ENCODE measurements at regions not wholly inside any gene's neighbourhood (a gene's known extent, or its start where the extent isn't known, plus 50 kb on each side); places are given as distances from the start of the nearest gene placed in this dataset.

DNA sequence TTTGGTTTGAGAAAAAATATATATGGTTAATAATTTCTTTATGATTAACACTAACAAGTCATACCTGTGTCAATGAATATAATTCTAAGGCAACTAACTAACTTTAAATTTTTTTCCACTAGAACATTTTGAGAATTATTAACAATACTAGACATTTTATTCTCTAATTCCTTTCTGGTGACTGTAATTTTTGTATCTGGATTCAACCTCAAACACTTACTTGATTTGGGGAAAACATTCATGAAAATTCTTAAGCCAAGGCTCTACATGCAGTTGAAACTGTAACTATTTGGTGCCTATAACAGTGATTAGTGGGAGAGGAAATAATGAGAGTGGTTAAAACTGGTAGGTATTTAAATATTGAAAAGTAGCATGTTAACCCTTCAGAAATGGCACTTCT, 546.5 kb upstream of the KLHL29 start:
- no peak for DNase-seq (ENCODE audit: low spot score)

DNA sequence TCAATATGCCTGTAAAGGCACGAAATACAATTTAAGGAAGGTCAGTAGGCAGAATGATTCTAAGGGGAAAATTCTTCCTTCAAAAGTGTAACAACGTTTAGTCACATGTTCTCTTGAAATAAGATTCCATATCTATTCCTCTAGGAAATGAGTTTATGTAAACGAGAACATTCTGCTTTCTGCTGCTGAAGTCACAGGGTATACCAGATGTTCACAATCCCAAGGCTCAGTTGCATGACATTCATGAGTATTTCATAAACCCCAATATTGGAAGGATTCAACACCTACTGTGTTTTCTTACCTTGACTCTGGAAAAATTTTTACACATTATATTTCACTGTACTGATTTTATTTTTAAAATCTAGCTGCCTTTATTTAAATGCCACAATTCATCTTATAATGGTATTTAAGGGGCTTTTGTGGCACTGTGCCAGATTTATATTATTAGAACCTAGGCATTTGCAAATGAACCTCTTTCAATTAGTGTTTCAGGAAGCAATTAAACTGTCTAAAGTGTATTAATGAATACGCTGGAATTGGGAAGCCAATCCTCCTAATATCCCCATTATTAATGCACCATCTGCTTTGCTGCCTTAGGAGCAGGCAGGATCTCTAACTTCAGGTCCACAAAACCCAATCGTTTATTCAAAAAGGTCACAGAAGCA, 542.6 kb upstream of the KLHL29 start:
- H3K27me3 ChIP-seq (replicated peaks; ENCODE audit: insufficient read depth), result no peaks in the 10 kb centered on the region
- no peaks in the 10 kb centered on the region for H3K4me1 ChIP-seq (replicated peaks)
- 68% methylated on average over 5 of the region's 5 CpGs for WGBS
- TF ChIP-seq, protein P1, sequence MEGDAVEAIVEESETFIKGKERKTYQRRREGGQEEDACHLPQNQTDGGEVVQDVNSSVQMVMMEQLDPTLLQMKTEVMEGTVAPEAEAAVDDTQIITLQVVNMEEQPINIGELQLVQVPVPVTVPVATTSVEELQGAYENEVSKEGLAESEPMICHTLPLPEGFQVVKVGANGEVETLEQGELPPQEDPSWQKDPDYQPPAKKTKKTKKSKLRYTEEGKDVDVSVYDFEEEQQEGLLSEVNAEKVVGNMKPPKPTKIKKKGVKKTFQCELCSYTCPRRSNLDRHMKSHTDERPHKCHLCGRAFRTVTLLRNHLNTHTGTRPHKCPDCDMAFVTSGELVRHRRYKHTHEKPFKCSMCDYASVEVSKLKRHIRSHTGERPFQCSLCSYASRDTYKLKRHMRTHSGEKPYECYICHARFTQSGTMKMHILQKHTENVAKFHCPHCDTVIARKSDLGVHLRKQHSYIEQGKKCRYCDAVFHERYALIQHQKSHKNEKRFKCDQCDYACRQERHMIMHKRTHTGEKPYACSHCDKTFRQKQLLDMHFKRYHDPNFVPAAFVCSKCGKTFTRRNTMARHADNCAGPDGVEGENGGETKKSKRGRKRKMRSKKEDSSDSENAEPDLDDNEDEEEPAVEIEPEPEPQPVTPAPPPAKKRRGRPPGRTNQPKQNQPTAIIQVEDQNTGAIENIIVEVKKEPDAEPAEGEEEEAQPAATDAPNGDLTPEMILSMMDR (IDR thresholded peaks at IDR 0.05), result no peak
- no peak for TF ChIP-seq POLR2A (IDR thresholded peaks at IDR 0.05)
- no peak for TF ChIP-seq POLR2AphosphoS5 (IDR thresholded peaks at IDR 0.05)
- no peaks in the 10 kb centered on the region for H3K9me3 ChIP-seq
- H3K27ac ChIP-seq, result no peak overlapping the region
- intact Hi-C loops (cut with DNase I), result no loop called here
- H3K36me3 ChIP-seq, result no peaks in the 10 kb centered on the region
- DNase-seq (ENCODE audit: low spot score), result no peak
- H3K4me3 ChIP-seq, result no peak overlapping the region

More for the DNA sequence above, 546.5 kb upstream of the KLHL29 start:
- Histone ChIP-seq H3K9me3 (no peaks in the 10 kb centered on the region), H3K4me1 (replicated peaks) (no peaks in the 10 kb centered on the region), H3K4me3 (no peak overlapping the region), H3K27me3 (replicated peaks; ENCODE audit: insufficient read depth) (no peaks in the 10 kb centered on the region), H3K36me3 (no peaks in the 10 kb centered on the region), H3K27ac (no peak overlapping the region)
- intact Hi-C loops (cut with DNase I), result no loop called here
- TF ChIP-seq POLR2AphosphoS5 (IDR thresholded peaks at IDR 0.05) (no peak), POLR2A (IDR thresholded peaks at IDR 0.05) (no peak)
- TF ChIP-seq, protein P1 (IDR thresholded peaks at IDR 0.05), result no peak

DNA sequence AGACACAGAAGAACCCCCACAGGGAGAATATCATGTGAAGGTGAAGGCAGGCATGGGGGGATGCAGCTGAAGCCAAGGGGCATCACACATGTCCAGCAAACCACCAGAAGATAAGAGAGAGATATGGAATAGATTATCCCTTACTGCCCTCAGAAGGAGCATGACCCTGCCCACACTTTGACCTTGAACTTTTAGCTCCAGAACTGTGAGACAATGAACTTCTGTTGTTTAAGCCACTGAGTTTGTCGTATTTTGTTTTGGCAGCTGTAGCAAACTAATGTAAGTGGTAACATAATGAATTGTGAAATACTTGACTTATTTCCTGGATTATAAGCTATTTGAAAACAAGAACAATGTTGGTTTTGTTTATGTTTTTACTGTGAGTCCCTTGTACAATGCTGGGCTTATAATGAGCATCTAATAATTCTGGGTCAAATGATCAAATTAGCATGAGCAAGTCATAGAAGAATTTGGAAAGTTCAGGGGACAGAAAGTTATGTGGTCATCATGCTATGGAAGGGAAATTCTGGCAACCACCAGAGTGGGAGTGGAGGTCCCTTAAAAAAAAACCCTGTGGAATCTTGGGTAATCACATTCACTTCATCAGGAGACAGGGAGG, 541.0 kb upstream of the KLHL29 start:
- no peak for DNase-seq (ENCODE audit: low spot score)
- 44% methylated on average over 1 of the region's 1 CpG for WGBS
- Histone ChIP-seq H3K27ac (no peak overlapping the region), H3K9me3 (no peaks in the 10 kb centered on the region), H3K4me1 (replicated peaks) (no peaks in the 10 kb centered on the region), H3K36me3 (no peaks in the 10 kb centered on the region), H3K27me3 (replicated peaks; ENCODE audit: insufficient read depth) (no peaks in the 10 kb centered on the region), H3K4me3 (no peak overlapping the region)
- TF ChIP-seq, protein P1 (IDR thresholded peaks at IDR 0.05), result no peak
- TF ChIP-seq POLR2AphosphoS5 (IDR thresholded peaks at IDR 0.05), result no peak
- TF ChIP-seq POLR2A (IDR thresholded peaks at IDR 0.05), result no peak
- intact Hi-C loops (cut with DNase I), result no loop called here

DNA sequence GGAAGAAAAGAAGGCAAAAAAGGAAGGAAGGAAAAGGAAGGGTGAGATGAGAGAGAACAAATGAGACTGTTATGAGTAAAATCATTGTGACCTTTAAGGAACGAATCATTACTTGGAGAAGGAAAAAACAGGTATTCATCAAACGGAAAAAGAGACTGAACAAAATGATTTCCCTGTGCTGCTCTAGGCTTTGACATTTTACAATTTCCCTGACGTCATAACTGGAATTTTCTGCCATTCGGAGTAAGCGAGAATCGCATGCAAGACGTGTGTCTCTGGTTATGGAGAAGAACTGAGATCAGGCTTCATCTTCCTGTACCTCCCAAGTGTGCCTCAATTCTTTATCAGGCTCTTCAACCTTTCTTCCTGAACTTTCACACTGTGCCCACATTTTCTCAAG, 534.7 kb upstream of the KLHL29 start:
- H3K36me3 ChIP-seq, result no peaks in the 10 kb centered on the region
- 93% methylated on average over 7 of the region's 7 CpGs for WGBS
- DNase-seq (ENCODE audit: low spot score), result no peak
- no peaks in the 10 kb centered on the region for H3K9me3 ChIP-seq
- intact Hi-C loops (cut with DNase I), result no loop called here
- no peak overlapping the region for H3K4me3 ChIP-seq
- no peaks in the 10 kb centered on the region for H3K27me3 ChIP-seq (replicated peaks; ENCODE audit: insufficient read depth)
- H3K27ac ChIP-seq, result no peak overlapping the region
- TF ChIP-seq POLR2A (IDR thresholded peaks at IDR 0.05) (no peak), POLR2AphosphoS5 (IDR thresholded peaks at IDR 0.05) (no peak)
- TF ChIP-seq, protein P1 (IDR thresholded peaks at IDR 0.05), result no peak
- no peaks in the 10 kb centered on the region for H3K4me1 ChIP-seq (replicated peaks)

DNA sequence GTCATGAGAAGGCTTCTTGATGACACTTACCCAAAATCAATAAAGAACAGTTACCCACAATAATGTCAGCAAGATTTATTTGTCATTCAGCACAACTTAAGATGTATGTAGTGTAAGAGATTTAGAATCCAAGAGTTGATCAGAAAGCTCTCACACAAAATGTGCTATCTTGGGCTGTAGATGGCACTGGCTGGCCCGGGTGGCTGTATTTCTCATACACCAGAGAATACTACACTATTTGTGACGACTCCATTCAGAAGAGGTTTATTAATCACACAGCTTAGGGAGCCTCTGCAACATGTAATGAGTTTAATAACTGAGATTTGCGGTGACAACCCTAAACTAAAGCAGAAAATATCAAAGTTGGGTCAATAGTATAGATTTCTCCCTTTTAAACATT, 530.4 kb upstream of the KLHL29 start:
- Histone ChIP-seq H3K27me3 (replicated peaks; ENCODE audit: insufficient read depth) (no peaks in the 10 kb centered on the region), H3K9me3 (no peaks in the 10 kb centered on the region), H3K27ac (no peak overlapping the region), H3K4me3 (no peak overlapping the region), H3K36me3 (no peaks in the 10 kb centered on the region), H3K4me1 (replicated peaks) (no peaks in the 10 kb centered on the region)
- 81% methylated on average over 3 of the region's 3 CpGs for WGBS
- no peak for DNase-seq (ENCODE audit: low spot score)
- intact Hi-C loops (cut with DNase I), result no loop called here
- TF ChIP-seq, protein P1 (IDR thresholded peaks at IDR 0.05), result no peak
- TF ChIP-seq POLR2A (IDR thresholded peaks at IDR 0.05) (no peak), POLR2AphosphoS5 (IDR thresholded peaks at IDR 0.05) (no peak)
